Activated CD4-positive, alpha-beta memory T cell treated with anti-CD3 and anti-CD28 coated beads, Interleukin-2, amount 10 ng/mL, durations not matched to agents 7 days and 5 days (primary cell): ENCODE measurements at regions not wholly inside any gene's neighbourhood (a gene's known extent, or its start where the extent isn't known, plus 50 kb on each side); places are given as distances from the start of the nearest gene placed in this dataset.

ENCODE experiments used
- CTCF ChIA-PET: fragments of 350-600 bp; sonication (Branson Sonifier 250); formaldehyde crosslinking; loops from one replicate; lab custom pipeline; 2021; ENCODE audit warnings: antibody characterized with exemption, inconsistent platforms; lab: Charles Lee
- POLR2A ChIA-PET: fragments of 350-600 bp; sonication (Branson Sonifier 250); formaldehyde crosslinking; loops from one replicate; lab custom pipeline; 2021; ENCODE audit warnings: antibody characterized with exemption; lab: Charles Lee
- DNase-seq: peaks from one replicate; pipeline ENCODE4 v3.0.0-alpha.2; 2020
- H3K27ac Mint-ChIP-seq: one replicate; pipeline ENCODE4 v1.8.0; 2021; ENCODE audit warnings: mild to moderate bottlenecking, mixed read lengths
- H3K27me3 Mint-ChIP-seq: one replicate; pipeline ENCODE4 v1.8.0; 2021; ENCODE audit warnings: mixed read lengths
- H3K36me3 Mint-ChIP-seq: one replicate; pipeline ENCODE4 v1.8.0; 2021; ENCODE audit warnings: low read depth, mixed read lengths
- H3K4me1 Mint-ChIP-seq: one replicate; pipeline ENCODE4 v1.8.0; 2021; ENCODE audit warnings: mixed read lengths
- H3K4me3 Mint-ChIP-seq: one replicate; pipeline ENCODE4 v1.8.0; 2021; ENCODE audit warnings: mild to moderate bottlenecking, mixed read lengths
- H3K9me3 Mint-ChIP-seq: one replicate; pipeline ENCODE4 v1.8.0; 2021; ENCODE audit warnings: mixed read lengths

- ChIA-PET POLR2A (no interaction called here), CTCF (no interaction called here)
- DNase-seq, result no peak
- H3K4me3 Mint-ChIP-seq, result no peak overlapping the region
- no peaks in the 10 kb centered on the region for H3K27me3 Mint-ChIP-seq
- H3K9me3 Mint-ChIP-seq, result peaks cover 15% of the 10 kb centered on the region
- H3K27ac Mint-ChIP-seq, result no peak overlapping the region
- H3K4me1 Mint-ChIP-seq, result no peaks in the 10 kb centered on the region
- no peaks in the 10 kb centered on the region for H3K36me3 Mint-ChIP-seq
Observed at GRCh38 chr18:41128545-41128944, 826.5 kb upstream of the PIK3C3 start.

- POLR2A ChIA-PET, result no interaction called here
- no peaks in the 10 kb centered on the region for H3K27me3 Mint-ChIP-seq
Observed at GRCh38 chr18:41128126-41128525, 826.9 kb upstream of the PIK3C3 start.

DNA sequence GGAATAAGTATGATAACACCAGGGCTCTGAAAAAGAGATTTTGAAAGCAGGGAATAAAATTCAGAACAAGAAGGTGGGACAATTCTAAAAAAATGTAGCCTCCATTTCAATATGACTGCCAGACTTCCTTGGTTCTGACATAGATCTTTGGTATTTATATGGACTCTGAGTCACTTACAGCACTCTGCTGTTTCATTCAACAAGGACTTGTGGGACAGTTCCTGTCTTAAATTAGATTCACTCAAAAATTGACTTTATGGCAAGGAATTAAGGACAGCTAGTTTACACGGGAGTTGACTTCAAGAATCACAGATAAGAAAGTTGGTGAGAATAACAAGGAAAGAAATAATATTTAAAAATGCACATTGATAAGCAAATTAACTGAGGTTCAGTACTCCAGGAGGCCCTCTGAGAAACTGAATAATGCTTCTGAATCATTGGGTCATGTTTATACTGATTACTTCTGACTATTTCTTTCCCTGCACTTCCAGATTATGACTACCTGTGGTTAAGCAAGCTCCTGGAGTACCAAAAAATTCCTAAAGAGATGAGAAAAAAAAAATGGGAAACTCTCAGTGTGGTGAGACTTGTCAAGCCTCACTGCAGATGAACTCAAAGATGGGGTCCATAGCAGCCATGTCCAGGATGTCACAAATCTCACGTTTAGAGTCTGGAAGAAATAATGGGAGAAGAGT is 828.3 kb upstream of the PIK3C3 start:
- H3K36me3 Mint-ChIP-seq, result no peaks in the 10 kb centered on the region
- no peak overlapping the region for H3K4me3 Mint-ChIP-seq
- DNase-seq, result no peak
- CTCF ChIA-PET, result no interaction called here
- POLR2A ChIA-PET, result no interaction called here
- H3K27ac Mint-ChIP-seq, result no peak overlapping the region
- peaks cover 16% of the 10 kb centered on the region for H3K9me3 Mint-ChIP-seq
- no peaks in the 10 kb centered on the region for H3K27me3 Mint-ChIP-seq
- H3K4me1 Mint-ChIP-seq, result no peaks in the 10 kb centered on the region

More at GRCh38 chr18:41128126-41128525, 826.9 kb upstream of the PIK3C3 start:
- H3K4me3 Mint-ChIP-seq, result no peak overlapping the region
- CTCF ChIA-PET, result no interaction called here
- H3K36me3 Mint-ChIP-seq, result no peaks in the 10 kb centered on the region
- H3K4me1 Mint-ChIP-seq, result no peaks in the 10 kb centered on the region
- H3K27ac Mint-ChIP-seq, result no peak overlapping the region
- peaks cover 15% of the 10 kb centered on the region for H3K9me3 Mint-ChIP-seq
- no peak for DNase-seq

- Mint-ChIP-seq H3K4me1 (no peaks in the 10 kb centered on the region), H3K27ac (no peak overlapping the region), H3K27me3 (no peaks in the 10 kb centered on the region), H3K36me3 (no peaks in the 10 kb centered on the region), H3K9me3 (peaks cover 15% of the 10 kb centered on the region), H3K4me3 (no peak overlapping the region)
- POLR2A ChIA-PET, result no interaction called here
- DNase-seq, result no peak
- CTCF ChIA-PET, result no interaction called here
Observed at GRCh38 chr18:41121116-41121826, 833.8 kb upstream of the PIK3C3 start.

DNA sequence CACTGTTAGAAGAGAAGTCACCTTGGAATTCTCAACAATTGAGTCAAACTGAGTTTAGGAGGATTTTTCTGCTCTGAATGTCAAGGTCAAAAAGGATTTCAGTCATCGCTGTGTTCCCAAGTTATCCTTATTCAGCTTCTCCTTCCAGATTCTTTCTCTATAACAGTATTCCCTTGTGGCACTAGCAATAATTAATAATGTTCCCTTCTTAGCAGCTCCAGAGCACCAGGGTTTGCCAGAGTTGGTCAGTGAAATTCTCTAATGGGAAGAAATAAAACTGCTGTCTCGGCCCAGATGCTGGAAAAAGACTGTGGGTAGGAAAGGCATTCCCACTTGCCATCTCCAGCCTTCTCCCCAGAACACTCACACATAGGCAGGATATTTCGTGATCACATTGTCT is 836.0 kb upstream of the PIK3C3 start:
- Mint-ChIP-seq H3K36me3 (no peaks in the 10 kb centered on the region), H3K9me3 (peaks cover 17% of the 10 kb centered on the region), H3K27me3 (no peaks in the 10 kb centered on the region), H3K27ac (no peak overlapping the region), H3K4me1 (no peaks in the 10 kb centered on the region), H3K4me3 (no peak overlapping the region)
- DNase-seq, result no peak
- CTCF ChIA-PET, result no interaction called here
- POLR2A ChIA-PET, result no interaction called here

DNA sequence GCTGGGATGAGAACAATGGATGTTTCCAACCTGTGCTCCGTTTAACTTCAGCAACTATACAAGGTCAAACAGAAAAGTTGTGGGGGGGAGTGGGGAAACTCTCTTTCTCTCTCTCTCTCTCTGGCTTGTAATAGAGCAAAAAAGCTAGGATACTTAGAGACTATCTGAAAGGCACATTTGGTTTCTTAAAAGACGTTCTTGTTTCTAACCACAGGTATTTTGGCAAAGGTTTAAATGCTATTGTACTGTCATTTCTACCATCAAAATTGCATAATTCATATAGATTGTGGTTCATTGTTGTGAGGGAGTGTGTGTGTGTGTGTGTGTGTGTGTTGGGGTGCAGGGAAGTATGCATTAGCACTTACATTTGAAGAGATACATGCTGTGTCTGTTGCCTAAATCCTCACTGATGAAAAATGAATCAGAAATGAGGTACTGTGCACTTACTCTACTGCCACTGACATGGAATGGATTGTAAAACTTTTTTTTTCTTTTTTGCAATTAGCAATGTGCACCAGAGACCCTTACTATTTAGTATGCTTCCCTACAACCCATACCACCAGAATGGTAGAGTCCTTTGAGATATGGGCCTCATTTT is 841.0 kb upstream of the PIK3C3 start:
- POLR2A ChIA-PET, result no interaction called here
- CTCF ChIA-PET, result no interaction called here
- Mint-ChIP-seq H3K4me3 (no peak overlapping the region), H3K27ac (no peak overlapping the region), H3K9me3 (peaks cover 16% of the 10 kb centered on the region), H3K36me3 (no peaks in the 10 kb centered on the region), H3K27me3 (no peaks in the 10 kb centered on the region), H3K4me1 (no peaks in the 10 kb centered on the region)
- DNase-seq, result no peak

- no peak overlapping the region for H3K27ac Mint-ChIP-seq
- CTCF ChIA-PET, result no interaction called here
- H3K4me1 Mint-ChIP-seq, result no peaks in the 10 kb centered on the region
- H3K9me3 Mint-ChIP-seq, result peaks cover 2% of the 10 kb centered on the region
- H3K4me3 Mint-ChIP-seq, result no peak overlapping the region
- no peaks in the 10 kb centered on the region for H3K36me3 Mint-ChIP-seq
- POLR2A ChIA-PET, result no interaction called here
- H3K27me3 Mint-ChIP-seq, result no peaks in the 10 kb centered on the region
- no peak for DNase-seq
Observed at GRCh38 chr18:41099451-41099850, 855.6 kb upstream of the PIK3C3 start.

- CTCF ChIA-PET, result no interaction called here
- no peaks in the 10 kb centered on the region for H3K36me3 Mint-ChIP-seq
- no peaks in the 10 kb centered on the region for H3K27me3 Mint-ChIP-seq
- H3K4me3 Mint-ChIP-seq, result no peak overlapping the region
- no peak overlapping the region for H3K27ac Mint-ChIP-seq
- DNase-seq, result no peak
- H3K9me3 Mint-ChIP-seq, result peaks cover 2% of the 10 kb centered on the region
- no peaks in the 10 kb centered on the region for H3K4me1 Mint-ChIP-seq
- POLR2A ChIA-PET, result no interaction called here
Observed at GRCh38 chr18:41096504-41096903, 858.5 kb upstream of the PIK3C3 start.

GRCh38 chr18:41077076-41077475 is 878.0 kb upstream of the PIK3C3 start:
- Mint-ChIP-seq H3K9me3 (peaks cover 5% of the 10 kb centered on the region), H3K36me3 (no peaks in the 10 kb centered on the region), H3K4me1 (no peaks in the 10 kb centered on the region), H3K4me3 (no peak overlapping the region), H3K27ac (no peak overlapping the region), H3K27me3 (no peaks in the 10 kb centered on the region)
- ChIA-PET CTCF (interaction anchor here (0.6 kb wide), 1 partner anchor 996 kb away, joined by 3 read pairs; no protein-coding TSS in a partner anchor), POLR2A (no interaction called here)
- no peak for DNase-seq

- POLR2A ChIA-PET, result no interaction called here
- H3K9me3 Mint-ChIP-seq, result peaks cover 11% of the 10 kb centered on the region
- H3K4me3 Mint-ChIP-seq, result no peak overlapping the region
- no peaks in the 10 kb centered on the region for H3K27me3 Mint-ChIP-seq
- no peaks in the 10 kb centered on the region for H3K4me1 Mint-ChIP-seq
- DNase-seq, result no peak
- H3K36me3 Mint-ChIP-seq, result no peaks in the 10 kb centered on the region
- H3K27ac Mint-ChIP-seq, result no peak overlapping the region
- CTCF ChIA-PET, result no interaction called here
Observed at GRCh38 chr18:41075212-41075611, 879.8 kb upstream of the PIK3C3 start.

GRCh38 chr18:41073372-41073954 is 881.6 kb upstream of the PIK3C3 start:
- Mint-ChIP-seq H3K27me3 (no peaks in the 10 kb centered on the region), H3K27ac (no peak overlapping the region), H3K9me3 (peaks cover 8% of the 10 kb centered on the region), H3K4me1 (no peaks in the 10 kb centered on the region), H3K4me3 (no peak overlapping the region), H3K36me3 (no peaks in the 10 kb centered on the region)
- CTCF ChIA-PET, result no interaction called here
- no peak for DNase-seq
- POLR2A ChIA-PET, result no interaction called here

DNA sequence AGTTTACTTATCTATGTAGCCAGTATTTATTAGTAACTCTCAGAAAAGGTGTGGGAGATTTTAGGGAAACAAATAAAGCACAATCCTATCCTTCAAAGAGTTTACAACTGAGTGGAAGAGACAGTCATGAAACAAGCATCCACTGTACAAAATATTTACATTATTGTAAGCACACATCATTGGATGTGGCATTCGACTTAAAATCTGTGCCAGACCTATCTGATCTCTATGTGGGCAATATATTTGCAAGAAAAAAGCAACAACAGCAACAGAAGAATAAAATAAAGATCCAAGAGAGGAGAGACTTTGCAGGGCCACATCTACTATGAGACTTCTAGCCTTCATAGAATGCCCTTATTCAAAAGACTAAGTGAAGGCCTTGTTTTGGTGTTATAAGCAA is 882.1 kb upstream of the PIK3C3 start:
- Mint-ChIP-seq H3K36me3 (no peaks in the 10 kb centered on the region), H3K4me1 (no peaks in the 10 kb centered on the region), H3K4me3 (no peak overlapping the region), H3K27me3 (no peaks in the 10 kb centered on the region), H3K27ac (no peak overlapping the region), H3K9me3 (peaks cover 8% of the 10 kb centered on the region)
- ChIA-PET CTCF (no interaction called here), POLR2A (no interaction called here)
- DNase-seq, result no peak

GRCh38 chr18:41071826-41072225 is 883.2 kb upstream of the PIK3C3 start:
- CTCF ChIA-PET, result no interaction called here
- H3K36me3 Mint-ChIP-seq, result no peaks in the 10 kb centered on the region
- H3K9me3 Mint-ChIP-seq, result peaks cover 8% of the 10 kb centered on the region
- no peak for DNase-seq
- H3K27ac Mint-ChIP-seq, result no peak overlapping the region
- H3K4me1 Mint-ChIP-seq, result no peaks in the 10 kb centered on the region
- no peaks in the 10 kb centered on the region for H3K27me3 Mint-ChIP-seq
- POLR2A ChIA-PET, result no interaction called here
- H3K4me3 Mint-ChIP-seq, result no peak overlapping the region
